GM10266 (cell line): ENCODE measurements at regions not wholly inside any gene's neighbourhood (a gene's known extent, or its start where the extent isn't known, plus 50 kb on each side); places are given as distances from the start of the nearest gene placed in this dataset.

Experiments used
- DNase-seq: peaks from one replicate; pipeline ENCODE4 v3.0.0; 2012; ENCODE audit errors: extremely low spot score
- TF ChIP-seq, protein P1 (sequence below): IDR thresholded peaks from 2 replicates; pipeline ENCODE4 v1.5.1; 2012; ENCODE audit warnings: mild to moderate bottlenecking, low read depth; ENCODE audit not compliant: control insufficient read depth, insufficient read depth; ENCODE audit errors: missing control alignments

- TF ChIP-seq, protein P1, sequence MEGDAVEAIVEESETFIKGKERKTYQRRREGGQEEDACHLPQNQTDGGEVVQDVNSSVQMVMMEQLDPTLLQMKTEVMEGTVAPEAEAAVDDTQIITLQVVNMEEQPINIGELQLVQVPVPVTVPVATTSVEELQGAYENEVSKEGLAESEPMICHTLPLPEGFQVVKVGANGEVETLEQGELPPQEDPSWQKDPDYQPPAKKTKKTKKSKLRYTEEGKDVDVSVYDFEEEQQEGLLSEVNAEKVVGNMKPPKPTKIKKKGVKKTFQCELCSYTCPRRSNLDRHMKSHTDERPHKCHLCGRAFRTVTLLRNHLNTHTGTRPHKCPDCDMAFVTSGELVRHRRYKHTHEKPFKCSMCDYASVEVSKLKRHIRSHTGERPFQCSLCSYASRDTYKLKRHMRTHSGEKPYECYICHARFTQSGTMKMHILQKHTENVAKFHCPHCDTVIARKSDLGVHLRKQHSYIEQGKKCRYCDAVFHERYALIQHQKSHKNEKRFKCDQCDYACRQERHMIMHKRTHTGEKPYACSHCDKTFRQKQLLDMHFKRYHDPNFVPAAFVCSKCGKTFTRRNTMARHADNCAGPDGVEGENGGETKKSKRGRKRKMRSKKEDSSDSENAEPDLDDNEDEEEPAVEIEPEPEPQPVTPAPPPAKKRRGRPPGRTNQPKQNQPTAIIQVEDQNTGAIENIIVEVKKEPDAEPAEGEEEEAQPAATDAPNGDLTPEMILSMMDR, result no peak
- no peak for DNase-seq
Measured at GRCh38 chr6:17012421-17013225, 89.2 kb upstream of the STMND1 start.

- no peak for DNase-seq
- TF ChIP-seq, protein P1, result no peak
Measured at GRCh38 chr6:17011985-17012384, 89.9 kb upstream of the STMND1 start.

DNA sequence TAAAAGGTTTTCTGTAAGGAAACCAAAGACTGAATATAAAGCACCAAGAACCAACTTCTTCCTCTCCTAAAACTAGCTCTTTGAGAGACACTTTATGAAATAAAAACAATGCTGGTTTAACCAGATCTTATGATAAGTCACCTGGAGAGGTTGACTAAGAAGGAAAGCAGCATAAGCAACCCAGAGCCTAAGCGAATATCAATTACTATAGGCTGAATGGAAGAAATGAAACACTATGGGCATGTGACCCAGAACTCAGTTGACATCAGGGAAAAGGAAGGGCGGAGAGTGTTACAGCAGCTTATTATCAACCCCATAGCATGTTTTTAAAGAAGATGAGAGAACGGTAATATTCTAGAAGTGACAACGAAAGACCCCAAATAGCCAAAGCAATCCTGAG, 94.1 kb upstream of the STMND1 start:
- DNase-seq, result no peak
- TF ChIP-seq, protein P1, result no peak

DNA sequence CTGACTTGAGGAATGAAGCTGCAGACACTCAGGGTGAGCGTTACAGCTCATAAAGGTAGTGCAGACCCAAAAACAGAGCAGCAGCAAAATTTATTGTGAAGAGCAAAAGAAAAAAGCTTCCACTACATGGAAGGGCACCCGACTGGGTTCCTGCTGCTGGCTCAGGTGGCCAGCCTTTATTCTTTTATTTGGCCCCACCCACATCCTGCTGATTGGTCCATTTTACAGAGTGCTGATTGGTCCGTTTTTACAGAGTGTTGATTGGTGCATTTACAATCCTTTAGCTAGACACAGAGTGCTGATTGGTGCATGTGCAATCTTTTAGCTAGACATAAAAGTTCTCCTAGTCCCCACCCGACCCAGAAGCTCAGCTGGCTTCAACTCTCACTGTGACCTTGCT, 95.3 kb upstream of the STMND1 start:
- TF ChIP-seq, protein P1, result no peak
- DNase-seq, result no peak

- no peak for DNase-seq
- TF ChIP-seq, protein P1, result no peak
Measured at GRCh38 chr6:17004269-17004668, 97.6 kb upstream of the STMND1 start.

DNA sequence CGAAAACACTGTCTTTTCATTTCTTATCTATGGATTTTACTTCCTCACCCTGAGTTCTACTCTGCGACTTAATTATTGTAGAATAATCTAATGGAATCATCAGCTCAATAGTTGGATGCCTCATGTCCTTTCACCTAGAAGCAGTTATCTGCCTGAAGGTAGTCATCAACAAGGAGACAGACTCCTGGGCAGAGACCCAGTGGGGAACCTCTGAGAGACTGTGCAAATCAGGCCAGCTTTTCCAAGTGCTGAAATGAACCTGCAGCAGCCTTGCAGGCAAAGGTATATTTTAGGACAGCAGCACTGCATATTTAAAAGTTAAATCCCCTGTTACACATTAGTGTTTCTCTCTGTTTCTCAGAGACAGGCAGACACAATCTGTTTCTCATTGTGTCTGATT, 99.7 kb upstream of the STMND1 start:
- TF ChIP-seq, protein P1, result no peak
- DNase-seq, result no peak

- DNase-seq, result no peak
- TF ChIP-seq, protein P1, result no peak
Measured at GRCh38 chr6:17001188-17001587, 100.7 kb upstream of the STMND1 start.
